ENCODE measurements at regions not wholly inside any gene's neighbourhood (a gene's known extent, or its start where the extent isn't known, plus 50 kb on each side); places are given as distances from the start of the nearest gene placed in this dataset.

- TF ChIP-seq CTCF (conservative IDR thresholded peaks at IDR 0.05; ENCODE audit: low read length), result no peak
- no peak for TF ChIP-seq EZH2phosphoT487 (IDR thresholded peaks at IDR 0.05; ENCODE audit: borderline replicate concordance)
These were observed 820.4 kb downstream of the OTOL1 start for GRCh38 chr3:162317046-162317445.

Data from Loucy (cell line).